COLO668 (cell line): ENCODE measurements at regions not wholly inside any gene's neighbourhood (a gene's known extent, or its start where the extent isn't known, plus 50 kb on each side); places are given as distances from the start of the nearest gene placed in this dataset.

Experiments used
- DNase-seq: peaks from one replicate; lab custom pipeline; 2025; ENCODE audit not compliant: unreplicated experiment; lab: John Stamatoyannopoulos, UW

DNA sequence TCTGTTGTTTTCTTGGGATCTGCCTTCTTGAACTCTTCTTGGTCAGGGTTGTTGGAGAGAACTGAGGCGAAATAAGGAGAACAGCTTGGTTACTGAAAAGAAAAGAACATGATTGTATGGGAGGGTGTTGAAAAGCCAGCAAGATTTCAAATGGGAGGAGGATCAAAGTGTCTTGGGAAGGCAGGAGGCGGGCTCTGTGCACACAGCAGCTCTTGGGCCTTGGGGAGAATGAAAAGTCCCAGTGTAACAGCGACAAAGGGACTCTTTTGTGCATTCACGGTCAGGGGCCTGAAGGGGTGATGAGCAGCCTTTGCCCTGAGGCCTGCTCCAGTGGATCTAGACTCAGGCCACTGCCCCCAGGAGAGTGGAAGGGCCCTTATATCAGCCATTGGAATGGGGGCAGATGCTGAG lies 135.4 kb downstream of the ADAMTS15 start:
- DNase-seq: no peak

DNA sequence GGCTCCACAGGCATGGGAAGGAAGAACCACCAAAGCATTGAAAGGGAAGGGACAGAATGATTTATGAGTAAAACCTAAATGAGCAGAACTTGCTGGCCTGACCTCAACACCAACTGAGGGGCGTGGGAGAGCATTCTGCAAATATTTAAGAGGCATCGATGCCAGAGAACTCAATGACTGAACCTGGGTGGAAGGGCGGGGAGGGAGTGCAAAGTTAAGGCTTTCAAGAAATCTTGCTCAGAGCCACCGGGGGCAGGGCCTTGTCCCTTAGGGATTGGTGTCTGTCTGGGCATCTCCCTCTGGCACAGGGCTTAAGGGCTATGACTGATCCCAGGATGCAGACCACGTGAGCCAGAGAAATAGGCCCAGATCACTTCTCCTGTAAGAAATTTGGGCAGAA lies 137.1 kb downstream of the ADAMTS15 start:
- no peak for DNase-seq

DNA sequence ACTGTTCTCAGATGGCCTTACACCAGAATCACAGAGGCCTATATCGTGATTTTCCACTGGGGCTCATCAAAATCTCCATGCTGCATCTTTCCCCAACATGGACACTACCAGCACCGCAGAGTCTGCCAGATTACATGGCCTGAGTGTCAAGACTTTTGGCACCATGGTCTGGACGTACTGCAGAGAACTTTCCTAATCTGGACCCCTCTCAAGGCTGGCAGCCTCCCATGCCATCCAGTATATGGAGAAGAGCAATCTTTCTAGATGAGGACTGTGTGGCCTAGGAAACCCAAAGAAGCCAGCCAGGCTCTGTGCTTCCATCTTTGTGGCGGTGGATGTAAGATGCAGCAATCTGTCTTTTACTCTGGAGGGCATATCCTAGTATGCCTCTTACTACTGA lies 139.2 kb downstream of the ADAMTS15 start:
- DNase-seq: no peak

GRCh38 chr11:130588471-130588870 lies 140.0 kb downstream of the ADAMTS15 start:
- no peak for DNase-seq

DNA sequence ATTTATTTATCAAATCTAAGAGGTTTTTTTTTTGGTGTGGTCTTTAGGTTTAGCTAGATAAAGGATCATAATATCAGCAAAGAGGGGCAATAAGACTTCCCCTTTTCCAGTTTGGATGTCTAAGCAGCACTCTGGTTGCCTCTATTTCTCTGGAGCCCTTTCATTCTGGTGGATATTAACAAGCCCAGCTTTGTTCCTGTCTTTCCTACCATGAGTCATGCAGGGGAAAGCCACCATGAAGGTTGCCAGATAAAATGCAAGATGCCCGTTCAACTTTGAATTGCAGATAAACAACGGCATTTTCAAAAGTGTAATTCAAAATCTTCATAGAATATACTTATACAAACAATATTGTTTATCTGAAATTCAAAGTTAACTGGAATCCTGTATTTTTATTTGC lies 143.6 kb downstream of the ADAMTS15 start:
- no peak for DNase-seq

- DNase-seq: no peak
These were observed 144.6 kb downstream of the ADAMTS15 start for GRCh38 chr11:130593064-130593463.

DNA sequence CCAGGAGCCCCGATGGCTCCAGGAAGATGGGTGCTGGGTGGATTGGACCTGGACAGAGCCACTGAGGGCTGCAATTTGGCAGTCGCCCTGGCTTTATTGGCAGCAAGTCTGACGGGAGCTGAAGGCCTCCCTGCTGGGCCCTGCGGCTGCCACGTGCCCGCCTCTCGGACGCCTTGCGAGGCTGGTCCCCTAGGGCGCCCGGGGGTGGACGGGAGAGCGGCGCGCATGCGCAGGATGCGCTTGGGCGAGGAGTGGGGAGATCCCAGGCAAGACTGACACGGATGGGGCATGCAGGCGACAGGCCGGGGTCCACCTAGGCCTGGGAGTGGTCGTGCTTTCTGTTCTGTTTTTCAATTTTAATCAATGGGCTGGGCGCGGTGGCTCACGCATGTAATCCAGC lies 150.0 kb downstream of the ADAMTS15 start:
- DNase-seq: no peak

GRCh38 chr11:130599073-130599654 lies 150.7 kb downstream of the ADAMTS15 start:
- DNase-seq: no peak

DNA sequence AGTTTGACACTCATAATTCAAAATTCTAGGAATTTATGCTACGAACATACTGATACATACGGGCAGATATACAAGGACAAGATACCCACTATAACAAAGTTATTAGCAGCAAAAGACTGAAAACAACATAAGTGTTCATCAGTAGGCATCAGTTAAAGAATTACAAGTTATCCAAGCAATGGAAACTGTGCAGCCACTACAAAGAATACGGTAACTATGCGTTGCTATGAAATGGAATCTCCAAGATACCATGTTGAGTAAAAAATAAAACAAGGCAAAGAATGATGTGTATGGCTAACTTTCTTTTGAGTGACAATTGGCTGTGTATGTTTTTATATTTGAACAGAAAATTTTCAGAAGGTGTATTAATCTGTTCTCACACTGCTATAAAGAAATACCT lies 151.7 kb downstream of the ADAMTS15 start:
- no peak for DNase-seq

DNA sequence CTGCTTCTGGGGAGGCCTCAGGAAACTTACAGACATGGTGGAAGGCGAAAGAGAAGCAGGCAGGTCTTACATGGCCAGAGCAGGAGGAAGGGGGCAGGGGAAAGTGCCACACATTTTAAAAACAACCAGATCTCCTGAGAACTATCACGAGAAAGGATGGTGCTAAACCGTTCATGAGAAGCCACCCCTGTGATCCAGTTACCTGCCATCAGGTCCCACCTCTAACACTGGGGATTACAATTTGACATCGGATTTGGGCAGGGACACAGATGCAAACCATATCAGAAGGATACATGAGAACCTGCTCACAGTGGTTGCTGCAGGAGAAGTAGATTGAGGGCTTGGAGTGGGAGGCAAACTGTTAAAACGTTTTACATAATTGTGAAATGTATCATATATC lies 152.2 kb downstream of the ADAMTS15 start:
- no peak for DNase-seq

DNA sequence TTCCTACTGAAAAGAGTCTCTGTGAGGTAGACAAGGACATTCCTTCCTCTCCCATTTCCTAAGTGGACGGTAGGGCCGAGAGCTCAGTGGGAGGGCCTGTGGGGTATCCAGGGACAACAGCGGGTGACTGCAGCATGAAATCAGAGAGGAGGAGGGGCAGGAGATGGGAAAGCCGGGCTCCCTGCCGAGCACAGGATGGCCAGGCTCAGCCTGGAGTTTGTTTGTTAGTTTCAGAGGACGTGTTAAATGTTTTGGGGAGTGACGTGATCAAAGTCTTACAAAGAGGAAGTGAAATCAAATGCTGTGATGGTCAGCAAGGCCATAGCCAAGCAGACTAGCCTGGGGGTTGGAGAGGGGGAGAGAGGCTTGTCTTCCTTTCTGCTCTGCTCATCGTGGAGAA lies 152.7 kb downstream of the ADAMTS15 start:
- DNase-seq: peak; percentile 24

DNA sequence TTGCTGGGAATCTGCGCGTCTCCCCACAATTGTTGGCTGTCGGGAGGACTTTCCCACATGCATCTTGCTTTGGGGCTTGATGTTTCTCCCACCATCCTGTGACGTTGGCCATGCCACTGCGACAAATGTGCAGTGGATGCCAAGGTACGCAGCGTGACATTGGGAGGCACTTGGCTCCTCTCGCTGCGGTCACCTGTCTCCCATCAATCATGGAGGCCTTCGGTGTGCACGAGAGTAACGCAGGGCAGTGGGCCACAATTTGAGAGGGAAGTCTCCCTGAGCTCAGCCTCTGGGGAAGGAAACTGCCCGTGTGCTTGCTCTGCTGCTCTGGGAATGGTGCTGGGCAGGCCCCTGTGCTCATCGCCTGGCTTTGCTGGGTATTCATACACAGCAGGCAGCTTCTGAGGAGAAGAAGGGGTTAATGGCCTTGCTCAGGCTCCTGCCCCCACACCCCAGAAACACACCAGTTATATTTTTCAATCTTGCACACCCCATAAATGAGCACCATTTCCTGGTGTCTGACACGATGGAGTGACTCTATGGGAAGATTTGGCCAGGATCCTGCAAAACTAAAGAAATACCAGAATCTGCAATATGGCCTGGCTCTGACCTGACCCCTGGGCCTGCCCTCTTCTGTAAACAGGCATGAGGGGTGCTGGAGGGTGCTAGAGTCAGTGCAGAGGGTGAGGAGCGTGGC lies 153.5 kb downstream of the ADAMTS15 start:
- DNase-seq: no peak

DNA sequence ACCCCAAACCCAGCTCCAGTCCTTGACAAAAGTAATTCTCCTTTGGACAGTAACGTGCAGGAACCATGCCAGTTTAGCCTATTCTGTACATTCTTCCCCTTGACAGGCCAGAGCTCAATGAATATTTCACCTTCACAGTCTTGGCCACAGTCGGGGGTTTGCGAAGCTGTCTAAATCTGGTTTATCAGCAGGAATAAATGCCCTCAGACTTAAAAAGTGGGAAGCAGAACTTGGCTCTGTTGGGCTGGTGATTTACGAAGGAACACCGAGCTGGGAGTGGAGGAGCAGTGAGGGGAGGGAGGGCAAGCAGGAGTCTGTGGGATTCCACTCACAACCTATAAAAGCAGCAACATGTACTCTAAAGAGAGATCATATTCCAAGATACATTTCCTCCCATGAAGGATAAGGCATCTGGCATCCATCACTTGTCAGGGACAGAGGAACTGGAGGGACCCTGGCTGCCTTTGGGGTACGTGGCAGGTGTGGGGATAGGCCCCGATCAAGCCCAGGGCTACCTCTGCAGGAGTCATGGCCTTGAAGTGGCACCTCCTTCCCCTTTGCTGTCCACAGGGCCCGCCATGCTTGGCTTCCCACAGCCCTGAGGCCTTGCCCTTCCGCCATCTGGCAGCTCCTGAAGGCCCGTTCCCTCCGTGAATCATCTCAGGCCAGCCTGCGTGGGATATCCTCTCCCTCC lies 154.3 kb downstream of the ADAMTS15 start:
- peak; percentile 54 for DNase-seq

GRCh38 chr11:130603335-130603906 lies 155.0 kb downstream of the ADAMTS15 start:
- DNase-seq: no peak

DNA sequence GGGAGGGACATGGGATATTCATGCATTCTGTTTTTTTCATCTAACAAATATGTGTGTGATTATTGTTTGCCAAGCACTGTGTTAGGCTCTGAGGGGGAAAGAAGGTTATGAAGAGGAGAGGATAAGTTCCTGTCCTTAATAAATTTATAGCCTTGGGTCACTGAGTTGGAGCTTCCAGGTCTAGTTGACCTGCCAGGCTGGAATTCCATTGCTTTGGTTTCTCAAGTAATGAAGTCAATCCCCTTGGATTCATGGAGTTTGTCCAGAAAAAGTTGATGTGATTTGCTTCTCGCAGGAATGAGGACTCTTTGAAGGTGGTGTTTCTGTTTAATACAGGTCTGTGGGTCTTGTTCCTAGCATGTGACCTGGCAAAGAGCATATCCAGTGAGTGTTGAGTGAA lies 156.2 kb downstream of the ADAMTS15 start:
- no peak for DNase-seq

- DNase-seq: no peak
These were observed 157.7 kb downstream of the ADAMTS15 start for GRCh38 chr11:130606178-130606577.

GRCh38 chr11:130606781-130607511 lies 158.5 kb downstream of the ADAMTS15 start:
- DNase-seq: no peak

GRCh38 chr11:130608287-130608686 lies 159.8 kb downstream of the ADAMTS15 start:
- no peak for DNase-seq

- DNase-seq: no peak
These were observed 160.9 kb downstream of the ADAMTS15 start for GRCh38 chr11:130609121-130610035.

- DNase-seq: no peak
These were observed 163.4 kb downstream of the ADAMTS15 start for GRCh38 chr11:130611791-130612251.
